Upper lobe of left lung (tissue), 4 donors: ENCODE measurements at regions not wholly inside any gene's neighbourhood (a gene's known extent, or its start where the extent isn't known, plus 50 kb on each side); places are given as distances from the start of the nearest gene placed in this dataset.

ENCODE experiments used
- CTCF ChIP-seq, 6 experiments: fragments of 450-650 bp in 4 of 6; fragments of 200-600 bp in 2 of 6; sonication (generic) in 2 of 6; IDR thresholded peaks; one replicate each; pipeline ENCODE4 v1.5.1; 2016 to 2019; ENCODE audit warnings: antibody characterized with exemption in 6 of 6
- EP300 ChIP-seq, 4 donors: sonication (generic); formaldehyde crosslinking; IDR thresholded peaks; one replicate each; pipeline ENCODE4 v1.5.1; 2017; ENCODE audit warnings: antibody characterized with exemption in 4 of 4, control low read depth in 2 of 4
- POLR2AphosphoS5 ChIP-seq, 2 donors: sonication (generic); formaldehyde crosslinking; IDR thresholded peaks; one replicate each; pipeline ENCODE4 v1.5.1; 2017; ENCODE audit warnings: antibody characterized with exemption in 2 of 2

GRCh38 chr18:77984178-77984577, 734.5 kb downstream of the GALR1 start:
- no peak for TF ChIP-seq EP300 (IDR thresholded peaks at IDR 0.05)
- no peak for TF ChIP-seq POLR2AphosphoS5 (IDR thresholded peaks at IDR 0.05)
- TF ChIP-seq CTCF (IDR thresholded peaks at IDR 0.05), result no peak
